ENCODE measurements at regions not wholly inside any gene's neighbourhood (a gene's known extent, or its start where the extent isn't known, plus 50 kb on each side); places are given as distances from the start of the nearest gene placed in this dataset.
"Not testable (repeated sequence)": the region's sequence is repeated elsewhere in the genome, so short reads cannot be mapped to it uniquely, and the experiment has no call there.

DNA sequence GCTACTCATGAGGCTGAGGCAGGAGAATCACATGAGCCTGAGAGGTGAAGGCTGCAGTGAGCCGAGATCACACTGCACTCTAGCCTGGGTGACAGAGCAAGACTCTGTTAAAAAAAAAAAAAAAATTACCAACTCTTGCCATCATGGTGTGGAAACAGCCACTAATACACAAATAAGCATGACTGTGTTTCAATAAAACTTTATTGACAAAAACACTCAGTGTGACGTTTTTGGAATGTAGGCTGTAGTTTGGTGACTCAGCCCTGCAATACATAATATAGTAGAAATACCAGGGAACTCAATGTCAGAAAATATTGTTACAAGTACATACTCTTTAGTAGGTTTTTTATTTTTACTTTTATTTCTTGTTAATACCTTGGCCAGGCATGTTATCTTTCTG is 207.1 kb downstream of the CASP12 start:
- Mint-ChIP-seq H3K27ac (no peak overlapping the region), H3K4me3 (no peak overlapping the region), H3K27me3 (no peaks in the 10 kb centered on the region), H3K9me3 (peaks cover 0 to 4% (median 0%) of the 10 kb centered on the region in 9 donors), H3K4me1 (peaks cover 7 to 23% (median 10%) of the 10 kb centered on the region in 4 donors), H3K36me3 (peaks cover 0 to 7% (median 0%) of the 10 kb centered on the region in 3 donors)
- DNase-seq, result no peak
- POLR2A ChIA-PET, result no interaction called here
- no peak for ATAC-seq

DNA sequence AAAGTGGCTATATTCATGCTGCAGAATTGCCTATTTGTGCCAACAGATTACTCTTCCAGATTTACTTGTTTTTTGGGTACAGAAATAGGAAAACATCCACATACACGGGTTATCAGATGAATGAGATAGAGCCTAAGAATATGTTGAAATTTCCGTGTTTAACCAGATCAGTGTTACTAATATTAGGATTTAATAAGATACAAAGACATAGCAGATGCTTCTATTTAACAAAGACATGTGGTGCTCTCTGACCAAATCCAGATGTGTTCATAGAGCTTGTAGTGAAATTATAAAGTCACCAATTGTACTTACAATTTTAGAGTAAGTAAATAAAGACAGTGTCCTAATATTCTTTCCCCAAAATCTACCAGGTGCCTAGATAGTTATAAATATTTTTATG is 208.0 kb downstream of the CASP12 start:
- Mint-ChIP-seq H3K27ac (no peak overlapping the region), H3K4me3 (no peak overlapping the region), H3K36me3 (peaks cover 0 to 7% (median 0%) of the 10 kb centered on the region in 3 donors), H3K9me3 (peaks cover 0 to 4% (median 0%) of the 10 kb centered on the region in 9 donors), H3K27me3 (no peaks in the 10 kb centered on the region), H3K4me1 (peaks cover 7 to 23% (median 10%) of the 10 kb centered on the region in 4 donors)
- no peak for DNase-seq
- POLR2A ChIA-PET, result no interaction called here
- no peak for ATAC-seq

GRCh38 chr11:104688731-104689130 is 209.5 kb downstream of the CASP12 start:
- DNase-seq (no peak), ATAC-seq (no peak)
- Mint-ChIP-seq H3K9me3 (peaks cover 0 to 3% (median 0%) of the 10 kb centered on the region in 9 donors), H3K27me3 (no peaks in the 10 kb centered on the region), H3K4me3 (no peak overlapping the region), H3K36me3 (peaks cover 0 to 7% (median 0%) of the 10 kb centered on the region in 3 donors), H3K4me1 (peaks cover 5 to 16% (median 7%) of the 10 kb centered on the region in 4 donors), H3K27ac (no peak overlapping the region)
- POLR2A ChIA-PET, result no interaction called here

DNA sequence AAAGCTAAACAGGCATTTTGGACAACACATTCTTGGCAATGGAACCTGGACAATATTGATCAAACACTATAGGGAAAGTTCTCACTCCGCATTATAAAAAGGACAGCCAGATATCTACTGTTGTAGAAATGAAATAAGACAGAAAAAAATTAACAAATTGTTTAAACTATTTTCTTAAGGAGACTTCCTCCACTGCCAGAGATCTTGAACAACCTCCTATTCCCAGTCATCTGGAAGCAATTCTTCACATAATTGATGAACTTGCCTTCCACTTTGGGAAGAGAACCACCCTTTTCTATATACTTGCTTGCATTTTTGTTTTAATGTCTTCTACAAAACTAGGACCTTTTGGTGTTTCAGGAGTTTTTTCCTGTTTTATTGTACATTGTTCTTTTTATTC is 216.1 kb downstream of the CASP12 start:
- ATAC-seq, result no peak
- POLR2A ChIA-PET, result no interaction called here

GRCh38 chr11:104679258-104679657 is 219.0 kb downstream of the CASP12 start:
- POLR2A ChIA-PET, result no interaction called here
- Mint-ChIP-seq H3K9me3 (peaks cover 0 to 9% (median 4%) of the 10 kb centered on the region in 9 donors), H3K36me3 (peaks cover 0 to 5% (median 2%) of the 10 kb centered on the region in 3 donors), H3K4me1 (peaks cover 0 to 4% (median under 1%) of the 10 kb centered on the region in 4 donors), H3K27me3 (no peaks in the 10 kb centered on the region), H3K27ac (no peak overlapping the region), H3K4me3 (no peak overlapping the region)
- ATAC-seq (no peak), DNase-seq (no peak)

More for the DNA sequence above, 216.1 kb downstream of the CASP12 start:
- no peak overlapping the region for H3K27ac Mint-ChIP-seq
- H3K9me3 Mint-ChIP-seq, result peaks cover 0 to 4% (median 0%) of the 10 kb centered on the region in 9 donors
- H3K27me3 Mint-ChIP-seq, result no peaks in the 10 kb centered on the region
- no peaks in the 10 kb centered on the region for H3K36me3 Mint-ChIP-seq
- DNase-seq, result no peak
- no peak overlapping the region for H3K4me3 Mint-ChIP-seq
- peaks cover 0 to 6% (median 3%) of the 10 kb centered on the region in 4 donors for H3K4me1 Mint-ChIP-seq

DNA sequence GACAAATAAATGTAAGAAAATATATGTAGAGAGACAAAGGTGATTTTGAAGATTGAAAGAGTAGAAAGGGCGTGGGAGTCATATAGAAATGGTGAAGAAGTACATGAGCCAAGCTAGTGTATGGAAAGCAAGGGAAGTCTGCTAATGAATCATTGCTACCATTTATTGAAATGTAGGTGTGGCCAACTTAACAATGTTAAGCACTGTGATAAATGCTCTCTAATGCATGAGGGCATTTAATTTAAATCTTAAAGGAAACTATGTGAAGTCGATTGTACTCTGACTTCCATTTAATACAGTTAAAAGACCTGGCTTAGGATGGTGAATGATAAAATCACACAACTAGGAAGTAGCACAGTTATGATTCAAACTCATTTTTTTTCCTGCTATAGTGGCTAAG is 219.9 kb downstream of the CASP12 start:
- Mint-ChIP-seq H3K27me3 (no peaks in the 10 kb centered on the region), H3K4me3 (no peak overlapping the region), H3K9me3 (peaks cover 0 to 13% (median 4%) of the 10 kb centered on the region in 9 donors), H3K36me3 (peaks cover 0 to 5% (median 2%) of the 10 kb centered on the region in 3 donors), H3K27ac (peak overlapping the region in 1 of 10 donors; percentile 5), H3K4me1 (peaks cover 0 to 4% (median 0%) of the 10 kb centered on the region in 4 donors)
- POLR2A ChIA-PET, result no interaction called here
- DNase-seq (no peak), ATAC-seq (no peak)

DNA sequence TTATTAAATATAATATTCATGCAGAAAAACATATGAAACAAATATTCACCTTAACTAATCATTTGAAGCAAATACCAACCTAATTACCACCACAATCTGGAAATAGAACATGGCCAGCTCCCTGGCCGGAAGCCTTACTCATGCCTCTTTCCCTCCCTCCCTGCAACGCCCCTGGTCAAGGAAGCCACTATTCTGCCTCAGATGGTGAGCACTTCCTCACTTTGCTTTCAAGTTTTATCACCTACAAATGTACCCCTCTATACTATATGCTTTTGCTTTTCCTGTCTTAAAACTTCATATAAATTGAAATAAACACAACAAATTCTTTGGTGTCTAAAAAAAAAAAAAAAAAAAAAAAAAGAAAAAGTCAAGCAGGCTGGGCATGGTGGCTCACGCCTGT is 221.2 kb downstream of the CASP12 start:
- peaks cover 0 to 19% (median 4%) of the 10 kb centered on the region in 9 donors for H3K9me3 Mint-ChIP-seq
- H3K27me3 Mint-ChIP-seq, POLR2A ChIA-PET, H3K36me3 Mint-ChIP-seq, ATAC-seq, H3K4me3 Mint-ChIP-seq, H3K27ac Mint-ChIP-seq, H3K4me1 Mint-ChIP-seq, DNase-seq: not testable (repeated sequence)

DNA sequence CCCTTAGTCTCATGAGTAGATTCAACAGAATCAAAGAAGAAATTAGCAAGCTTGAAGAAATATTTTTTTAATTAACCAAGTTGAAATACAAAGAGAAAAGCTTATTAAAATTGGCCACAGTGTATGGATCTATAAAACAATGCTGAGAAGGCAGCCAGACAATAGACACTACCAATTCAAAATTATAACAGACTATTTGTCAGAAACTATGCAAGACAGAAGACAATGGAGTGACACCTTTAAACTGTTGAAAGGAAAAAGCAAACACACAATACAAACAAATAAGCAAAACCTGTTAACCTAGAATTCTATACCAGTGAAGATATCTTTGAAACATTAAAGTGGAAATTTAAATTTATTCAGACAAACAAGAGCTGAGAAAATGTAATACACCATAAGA is 225.4 kb downstream of the CASP12 start:
- POLR2A ChIA-PET, result no interaction called here
- no peaks in the 10 kb centered on the region for H3K27me3 Mint-ChIP-seq

DNA sequence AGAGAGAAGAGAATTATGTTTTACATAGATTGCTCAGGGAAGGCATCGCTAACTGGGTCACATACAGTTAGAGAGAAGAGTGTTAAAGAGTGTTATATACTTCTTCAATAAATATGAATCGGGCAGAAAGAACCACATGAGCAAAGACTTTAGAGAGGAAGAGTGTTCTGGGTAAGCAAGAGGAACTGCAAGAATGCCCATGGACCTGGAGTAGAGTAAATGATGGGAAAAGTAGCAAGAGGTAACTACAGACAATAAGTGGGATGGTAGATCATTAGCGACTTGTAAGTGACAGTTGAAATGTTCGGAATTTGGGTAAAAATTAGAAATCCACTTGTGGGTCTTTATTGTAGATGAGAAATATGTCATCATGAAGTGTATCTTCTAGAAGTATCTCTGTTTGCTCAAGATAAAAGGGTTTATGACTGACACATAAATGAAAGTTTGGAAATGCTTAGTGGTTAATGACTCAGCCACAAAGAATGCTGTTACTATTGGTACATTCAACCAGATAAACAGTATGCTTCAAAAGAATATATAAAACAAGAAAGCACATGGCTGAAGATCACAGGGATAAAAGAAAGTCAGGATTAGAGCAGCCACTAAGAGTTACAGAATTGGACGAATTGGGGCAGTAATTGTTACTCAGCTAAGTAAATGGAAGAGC is 229.3 kb downstream of the CASP12 start:
- no peak for DNase-seq
- POLR2A ChIA-PET, result no interaction called here

More for the DNA sequence above, 225.4 kb downstream of the CASP12 start:
- Mint-ChIP-seq H3K4me3 (no peak overlapping the region), H3K36me3 (peaks cover 0 to 5% (median 2%) of the 10 kb centered on the region in 3 donors), H3K27ac (no peak overlapping the region), H3K4me1 (peaks cover 5 to 8% (median 7%) of the 10 kb centered on the region in 4 donors), H3K9me3 (peaks cover 0 to 19% (median 3%) of the 10 kb centered on the region in 9 donors)
- DNase-seq (no peak), ATAC-seq (no peak)

GRCh38 chr11:104666624-104667023 is 231.6 kb downstream of the CASP12 start:
- POLR2A ChIA-PET, result no interaction called here
- ATAC-seq (no peak), DNase-seq (no peak)
- Mint-ChIP-seq H3K27me3 (no peaks in the 10 kb centered on the region), H3K9me3 (no peaks in the 10 kb centered on the region), H3K4me1 (peaks cover 7 to 14% (median 11%) of the 10 kb centered on the region in 4 donors), H3K27ac (no peak overlapping the region), H3K4me3 (no peak overlapping the region), H3K36me3 (no peaks in the 10 kb centered on the region)

More for the DNA sequence above, 229.3 kb downstream of the CASP12 start:
- Mint-ChIP-seq H3K9me3 (peaks cover 0 to 7% (median 0%) of the 10 kb centered on the region in 9 donors), H3K4me3 (no peak overlapping the region), H3K36me3 (no peaks in the 10 kb centered on the region), H3K27me3 (no peaks in the 10 kb centered on the region), H3K27ac (peak overlapping the region in 2 of 10 donors; percentile 1 to 2), H3K4me1 (peaks cover 7 to 14% (median 10%) of the 10 kb centered on the region in 4 donors)
- peak in 1 of 2 donors; percentile 22 for ATAC-seq

- ATAC-seq, result no peak
- no peak for DNase-seq
- Mint-ChIP-seq H3K4me3 (no peak overlapping the region), H3K27me3 (no peaks in the 10 kb centered on the region), H3K4me1 (peaks cover 9 to 14% (median 11%) of the 10 kb centered on the region in 4 donors), H3K27ac (no peak overlapping the region), H3K36me3 (no peaks in the 10 kb centered on the region), H3K9me3 (no peaks in the 10 kb centered on the region)
- POLR2A ChIA-PET, result no interaction called here
Measured at GRCh38 chr11:104665641-104666040, 232.6 kb downstream of the CASP12 start.

GRCh38 chr11:104663190-104664140 is 234.8 kb downstream of the CASP12 start:
- no peak for ATAC-seq
- peaks cover 2 to 6% (median 5%) of the 10 kb centered on the region in 4 donors for H3K4me1 Mint-ChIP-seq
- H3K27ac Mint-ChIP-seq, result no peak overlapping the region
- no peak overlapping the region for H3K4me3 Mint-ChIP-seq
- H3K27me3 Mint-ChIP-seq, result no peaks in the 10 kb centered on the region
- DNase-seq, result no peak
- POLR2A ChIA-PET, result no interaction called here
- peaks cover 0 to 5% (median 2%) of the 10 kb centered on the region in 3 donors for H3K36me3 Mint-ChIP-seq
- H3K9me3 Mint-ChIP-seq, result peaks cover 0 to 2% (median 0%) of the 10 kb centered on the region in 9 donors

GRCh38 chr11:104661901-104662300 is 236.4 kb downstream of the CASP12 start:
- no peak for DNase-seq
- H3K4me1 Mint-ChIP-seq, result peaks cover 2 to 6% (median 5%) of the 10 kb centered on the region in 4 donors
- no peaks in the 10 kb centered on the region for H3K27me3 Mint-ChIP-seq
- POLR2A ChIA-PET, result no interaction called here
- H3K36me3 Mint-ChIP-seq, result peaks cover 0 to 5% (median 2%) of the 10 kb centered on the region in 3 donors
- no peak for ATAC-seq
- H3K9me3 Mint-ChIP-seq, result peaks cover 0 to 2% (median 0%) of the 10 kb centered on the region in 9 donors
- H3K4me3 Mint-ChIP-seq, result no peak overlapping the region
- no peak overlapping the region for H3K27ac Mint-ChIP-seq
